GM18951 (cell line): ENCODE measurements at regions not wholly inside any gene's neighbourhood (a gene's known extent, or its start where the extent isn't known, plus 50 kb on each side); places are given as distances from the start of the nearest gene placed in this dataset.

Experiments used
- POLR2A ChIP-seq: IDR thresholded peaks from 4 replicates; pipeline ENCODE4 v1.6.1; 2011; ENCODE audit warnings: mild to moderate bottlenecking; ENCODE audit not compliant: insufficient read length, insufficient read depth; ENCODE audit errors: extremely low read depth
- in situ Hi-C: fragments of 300-500 bp; cut with MboI; formaldehyde crosslinking; loops from one replicate; pipeline ENCODE4 v1.12.0; 2022; ENCODE audit warnings: low sequenced_read_pairs, mixed read lengths, inconsistent platforms; ENCODE audit not compliant: unreplicated experiment

DNA sequence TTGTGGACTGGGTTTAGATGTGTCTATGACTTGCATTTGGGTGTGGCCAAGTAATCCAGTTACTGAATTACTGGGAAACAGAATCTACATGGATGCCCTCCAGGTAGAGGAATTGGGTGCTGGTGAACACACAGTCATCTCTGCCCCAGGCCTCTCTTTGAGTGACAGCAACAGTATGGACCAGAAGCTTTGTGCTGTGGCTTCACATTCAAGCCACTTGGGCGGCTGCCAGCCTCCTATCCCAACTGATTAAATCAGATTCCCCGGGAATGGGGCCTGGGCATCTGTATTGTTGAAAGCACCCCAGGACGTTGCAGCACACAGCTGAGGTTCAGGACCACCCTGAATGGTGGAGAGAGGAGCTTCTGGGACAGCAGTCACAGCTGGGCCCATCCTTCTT, 144.6 kb downstream of the DHX35 start:
- TF ChIP-seq POLR2A = no peak
- in situ Hi-C loops = no loop called here

DNA sequence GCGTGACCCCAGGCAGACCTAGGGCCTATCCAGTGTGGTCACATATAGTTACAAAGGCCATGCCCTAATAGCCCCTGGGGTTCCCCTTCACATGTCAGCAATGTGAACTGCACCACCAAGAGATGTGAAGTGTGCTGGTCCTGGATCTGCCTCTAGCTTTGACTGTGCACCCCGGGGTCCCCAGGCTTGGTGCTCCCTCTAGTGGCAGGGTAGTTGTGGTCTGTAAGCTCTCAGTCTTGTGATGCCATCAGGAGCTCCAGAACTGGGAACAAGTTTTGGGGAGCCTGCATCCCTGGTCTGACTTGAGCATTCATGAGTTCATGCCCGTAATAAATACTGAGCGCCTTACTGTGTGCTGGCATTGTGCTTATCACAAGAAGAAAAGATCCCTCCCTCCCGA, 143.4 kb downstream of the DHX35 start:
- in situ Hi-C loops = no loop called here
- no peak for TF ChIP-seq POLR2A

DNA sequence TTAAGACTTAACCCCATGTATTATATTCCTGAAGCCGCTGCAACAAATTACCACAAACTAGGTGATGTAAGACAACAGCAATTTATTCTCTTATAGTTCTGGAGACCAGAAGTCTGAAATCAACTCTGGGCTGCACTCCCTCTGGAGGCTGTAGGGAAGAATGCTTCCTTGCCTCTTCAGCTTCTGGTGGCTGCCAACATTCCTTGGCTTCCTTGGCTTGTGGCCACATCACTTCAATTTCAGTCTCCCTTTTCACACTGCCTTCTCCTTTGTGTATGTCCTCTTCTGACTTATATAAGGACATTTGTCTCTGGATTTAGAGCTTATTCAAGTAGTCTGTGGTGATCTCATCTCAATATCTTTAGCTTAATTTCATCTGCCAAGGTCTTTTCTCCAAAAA, 141.6 kb downstream of the DHX35 start:
- in situ Hi-C loops = no loop called here
- no peak for TF ChIP-seq POLR2A

DNA sequence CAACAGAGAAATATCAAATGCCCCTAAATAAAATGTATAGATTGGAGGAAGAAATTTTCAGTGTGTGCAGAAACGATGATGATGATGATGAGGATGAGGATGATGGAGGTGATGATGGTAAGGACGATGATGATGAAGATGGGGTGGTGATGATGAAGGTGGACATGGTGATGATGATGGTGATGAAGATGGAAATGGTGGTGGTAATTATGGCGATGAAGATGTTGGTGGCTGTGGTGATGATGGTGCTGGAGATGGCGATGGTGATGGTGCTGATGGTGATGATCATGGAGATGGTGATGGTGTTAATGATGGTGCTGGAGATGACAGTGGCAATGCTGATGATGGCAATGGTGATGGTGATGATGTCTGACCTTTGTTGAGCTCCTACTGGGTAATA, 141.2 kb downstream of the DHX35 start:
- in situ Hi-C loops = no loop called here
- TF ChIP-seq POLR2A = no peak

DNA sequence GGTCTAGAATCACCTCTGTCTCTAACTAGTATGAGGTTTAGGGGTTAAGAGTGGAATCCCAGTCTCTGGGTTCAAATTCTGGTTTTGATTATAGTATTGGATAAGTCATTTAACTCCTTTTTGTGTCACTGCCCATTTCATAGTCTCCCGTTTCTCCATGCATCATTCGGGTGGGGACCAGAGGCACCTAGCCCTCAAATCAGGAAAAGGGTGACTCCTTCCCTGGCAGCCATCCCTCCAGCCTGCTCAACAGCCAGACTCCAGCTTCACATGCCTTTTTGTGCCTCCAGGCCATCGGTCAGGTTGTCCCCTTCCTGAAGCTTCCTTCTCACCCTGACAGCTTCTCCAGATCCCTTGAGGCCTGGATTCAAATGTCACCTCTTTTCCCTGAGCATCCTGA, 139.8 kb downstream of the DHX35 start:
- in situ Hi-C loops = no loop called here
- no peak for TF ChIP-seq POLR2A

DNA sequence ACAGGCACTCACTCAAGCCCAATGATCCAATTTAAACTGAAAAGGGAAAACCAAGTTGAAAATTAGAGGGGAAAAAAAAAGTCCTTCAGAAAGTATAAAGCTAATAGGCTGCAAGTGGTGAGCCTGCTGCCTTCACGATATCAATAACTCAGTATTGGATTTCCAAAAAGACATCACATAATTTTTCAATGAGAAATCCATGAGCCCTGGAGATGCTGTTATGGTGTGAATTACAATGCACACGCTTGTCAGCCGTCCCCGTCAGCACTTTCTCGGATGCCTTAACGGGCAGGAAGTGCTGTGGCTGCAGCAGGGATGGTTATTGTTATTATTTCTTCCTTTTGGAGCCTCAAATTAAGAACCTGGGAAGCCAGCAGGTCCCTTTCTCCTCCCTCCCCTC, 138.5 kb downstream of the DHX35 start:
- TF ChIP-seq POLR2A = no peak

DNA sequence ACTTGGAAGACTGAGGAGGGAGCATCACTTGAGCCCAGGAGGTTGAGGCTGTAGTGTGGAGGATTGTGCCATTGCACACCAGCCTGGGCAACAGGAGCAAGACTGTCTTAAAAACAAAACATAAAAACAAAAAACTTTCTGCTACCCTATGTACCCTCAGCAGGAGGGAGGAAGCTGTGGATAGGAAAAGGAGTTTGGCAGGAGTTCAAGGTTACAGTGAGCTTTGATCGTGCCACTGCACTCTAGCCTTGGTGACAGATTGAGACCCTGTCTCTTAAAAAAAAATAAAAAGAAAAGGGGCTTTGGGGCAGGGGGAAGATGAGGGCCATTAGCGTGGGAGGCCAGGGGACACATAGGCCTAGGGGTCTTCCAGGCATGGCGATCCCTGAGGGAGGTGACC, 135.7 kb downstream of the DHX35 start:
- TF ChIP-seq POLR2A = no peak
- in situ Hi-C loops = no loop called here

More for the DNA sequence above, 138.5 kb downstream of the DHX35 start:
- in situ Hi-C loops = no loop called here

DNA sequence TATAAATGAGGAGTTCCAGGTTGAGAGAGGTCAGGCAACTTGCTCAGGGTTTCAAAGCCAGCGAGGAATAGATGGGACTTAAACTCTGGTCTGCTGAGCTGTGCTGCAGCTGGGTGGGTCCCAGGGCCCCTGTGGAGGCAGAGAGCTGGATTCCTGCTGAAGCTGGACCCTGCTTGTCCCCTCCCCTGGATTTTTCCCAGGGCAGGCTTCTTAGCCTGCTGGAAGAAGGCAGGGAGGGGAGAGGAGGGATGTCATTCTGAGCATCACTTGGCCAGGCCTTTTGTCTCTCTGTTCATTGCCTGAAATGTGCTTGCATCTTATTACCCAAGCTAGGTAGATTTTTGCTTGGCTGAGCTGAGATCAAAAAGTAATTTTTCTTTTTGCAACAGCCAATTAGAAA, 133.7 kb downstream of the DHX35 start:
- in situ Hi-C loops = no loop called here
- TF ChIP-seq POLR2A = no peak

DNA sequence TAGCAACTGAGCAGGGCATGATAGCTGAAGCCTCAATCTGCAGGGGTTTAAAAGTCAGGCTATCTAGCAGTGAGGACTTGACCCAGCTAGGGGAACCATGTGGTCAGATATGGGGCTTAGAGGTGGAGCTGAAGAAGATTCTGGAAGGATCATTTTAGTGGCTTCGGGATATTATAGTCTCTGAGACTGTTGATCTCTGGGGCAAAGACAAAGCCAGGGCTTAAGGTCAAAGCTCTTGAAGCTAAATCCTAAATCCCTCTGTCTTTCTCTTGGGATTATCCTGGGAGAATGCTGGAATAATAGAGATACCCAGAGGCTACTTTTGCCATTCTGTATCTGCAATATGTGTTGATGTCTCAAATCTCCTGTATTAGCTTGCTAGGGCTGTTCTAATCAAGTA, 132.2 kb downstream of the DHX35 start:
- in situ Hi-C loops = no loop called here
- TF ChIP-seq POLR2A = no peak

- in situ Hi-C loops = no loop called here
- TF ChIP-seq POLR2A = no peak
Observed at GRCh38 chr20:39092733-39093410, 130.7 kb downstream of the DHX35 start.

DNA sequence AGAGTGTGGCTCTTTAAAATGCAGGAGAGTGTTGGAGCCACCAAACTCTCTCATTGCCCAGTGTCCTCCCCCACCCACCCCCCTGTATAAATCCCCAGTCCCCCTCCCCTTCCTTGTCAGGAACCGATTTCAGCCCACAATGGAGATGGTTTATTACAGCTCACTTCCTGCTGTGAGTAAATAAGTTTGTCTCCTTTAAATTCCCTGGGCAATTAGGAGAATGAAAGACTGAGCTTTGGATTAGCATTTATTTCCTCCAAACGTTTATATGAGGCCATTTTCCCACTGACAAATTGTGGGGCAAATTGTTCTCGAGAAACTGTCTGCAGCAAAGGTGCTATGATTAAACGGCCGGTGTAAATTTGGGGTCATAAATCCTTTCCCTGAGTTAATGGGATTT, 128.8 kb downstream of the DHX35 start:
- in situ Hi-C loops = no loop called here
- TF ChIP-seq POLR2A = no peak

GRCh38 chr20:39089797-39090196, 127.7 kb downstream of the DHX35 start:
- in situ Hi-C loops = no loop called here
- no peak for TF ChIP-seq POLR2A
